GM19397 (cell line): ENCODE measurements at regions not wholly inside any gene's neighbourhood (a gene's known extent, or its start where the extent isn't known, plus 50 kb on each side); places are given as distances from the start of the nearest gene placed in this dataset.

Source experiments
- ATAC-seq: cut with Tn5 transposase; IDR thresholded peaks from one replicate; pipeline ENCODE4 v1.9.1; 2021; ENCODE audit warnings: mild to moderate bottlenecking, moderate library complexity; ENCODE audit not compliant: unreplicated experiment

- no peak for ATAC-seq
Measured at GRCh38 chr1:67580691-67581403, 104.2 kb upstream of the GADD45A start.

- ATAC-seq = no peak
Measured at GRCh38 chr1:67582625-67583461, 102.2 kb upstream of the GADD45A start.

GRCh38 chr1:67583462-67583950 lies 101.5 kb upstream of the GADD45A start:
- ATAC-seq = no peak

- no peak for ATAC-seq
Measured at GRCh38 chr1:67584938-67585337, 100.1 kb upstream of the GADD45A start.

GRCh38 chr1:67586596-67586995 lies 98.4 kb upstream of the GADD45A start:
- no peak for ATAC-seq

GRCh38 chr1:67588178-67588855 lies 96.7 kb upstream of the GADD45A start:
- no peak for ATAC-seq

GRCh38 chr1:67589519-67590233 lies 95.3 kb upstream of the GADD45A start:
- ATAC-seq = no peak

- no peak for ATAC-seq
Measured at GRCh38 chr1:67590329-67590728, 94.7 kb upstream of the GADD45A start.

GRCh38 chr1:67594764-67595163 lies 90.2 kb upstream of the GADD45A start:
- ATAC-seq = no peak

GRCh38 chr1:67596674-67597073 lies 88.3 kb upstream of the GADD45A start:
- ATAC-seq = no peak

GRCh38 chr1:67597336-67597735 lies 87.7 kb upstream of the GADD45A start:
- no peak for ATAC-seq

GRCh38 chr1:67599085-67599484 lies 85.9 kb upstream of the GADD45A start:
- ATAC-seq = no peak

- ATAC-seq = no peak
Measured at GRCh38 chr1:67601539-67601938, 83.5 kb upstream of the GADD45A start.

- ATAC-seq = no peak
Measured at GRCh38 chr1:67601955-67602354, 83.0 kb upstream of the GADD45A start.

GRCh38 chr1:67604778-67605177 lies 80.2 kb upstream of the GADD45A start:
- no peak for ATAC-seq

GRCh38 chr1:67605209-67605780 lies 79.7 kb upstream of the GADD45A start:
- no peak for ATAC-seq

- no peak for ATAC-seq
Measured at GRCh38 chr1:67607286-67607685, 77.7 kb upstream of the GADD45A start.

- ATAC-seq = no peak
Measured at GRCh38 chr1:67607699-67608098, 77.3 kb upstream of the GADD45A start.

GRCh38 chr1:67608661-67609576 lies 76.1 kb upstream of the GADD45A start:
- peak; percentile 39 for ATAC-seq
